Fibroblast of skin of right quadriceps (primary cell): ENCODE measurements at regions not wholly inside any gene's neighbourhood (a gene's known extent, or its start where the extent isn't known, plus 50 kb on each side); places are given as distances from the start of the nearest gene placed in this dataset.

ENCODE experiments used
- DNase-seq: peaks from one replicate; pipeline ENCODE4 v3.0.0-alpha.2; 2013

GRCh38 chr1:36572142-36572715 is 89.5 kb upstream of the CSF3R start:
- DNase-seq = no peak

GRCh38 chr1:36571106-36571505 is 88.4 kb upstream of the CSF3R start:
- no peak for DNase-seq

- no peak for DNase-seq
Observed at GRCh38 chr1:36570478-36571060, 87.9 kb upstream of the CSF3R start.

GRCh38 chr1:36570006-36570405 is 87.3 kb upstream of the CSF3R start:
- no peak for DNase-seq

- no peak for DNase-seq
Observed at GRCh38 chr1:36567601-36568341, 85.1 kb upstream of the CSF3R start.

- DNase-seq = no peak
Observed at GRCh38 chr1:36565576-36566501, 83.1 kb upstream of the CSF3R start.

- no peak for DNase-seq
Observed at GRCh38 chr1:36562181-36562685, 79.5 kb upstream of the CSF3R start.

- no peak for DNase-seq
Observed at GRCh38 chr1:36561361-36561724, 78.6 kb upstream of the CSF3R start.

GRCh38 chr1:36560621-36561360 is 78.1 kb upstream of the CSF3R start:
- no peak for DNase-seq

- no peak for DNase-seq
Observed at GRCh38 chr1:36560177-36560576, 77.5 kb upstream of the CSF3R start.

GRCh38 chr1:36559061-36559460 is 76.3 kb upstream of the CSF3R start:
- DNase-seq = no peak

GRCh38 chr1:36557041-36558000 is 74.6 kb upstream of the CSF3R start:
- no peak for DNase-seq

GRCh38 chr1:36555041-36555440 is 72.3 kb upstream of the CSF3R start:
- no peak for DNase-seq

- DNase-seq = no peak
Observed at GRCh38 chr1:36554323-36554628, 71.6 kb upstream of the CSF3R start.

- peak; percentile 38 for DNase-seq
Observed at GRCh38 chr1:36553591-36554322, 71.0 kb upstream of the CSF3R start.

- DNase-seq = no peak
Observed at GRCh38 chr1:36542962-36543515, 60.3 kb upstream of the CSF3R start.

- DNase-seq = no peak
Observed at GRCh38 chr1:36542024-36542961, 59.6 kb upstream of the CSF3R start.

- no peak for DNase-seq
Observed at GRCh38 chr1:36540056-36540455, 57.3 kb upstream of the CSF3R start.

- no peak for DNase-seq
Observed at GRCh38 chr1:36539526-36539925, 56.8 kb upstream of the CSF3R start.
